ENCODE measurements at regions not wholly inside any gene's neighbourhood (a gene's known extent, or its start where the extent isn't known, plus 50 kb on each side); places are given as distances from the start of the nearest gene placed in this dataset.

GRCh38 chr6:148274809-148275208 lies 67.8 kb upstream of the SASH1 start:
- TF ChIP-seq POLR2A (IDR thresholded peaks at IDR 0.05; ENCODE audit: low read depth, low read length): no peak
- TF ChIP-seq CTCF (conservative IDR thresholded peaks at IDR 0.05; ENCODE audit: low read depth, low read length): no peak
- no peak for TF ChIP-seq ELK1 (IDR thresholded peaks at IDR 0.05; ENCODE audit: borderline replicate concordance, low read depth, low read length)
- no peak for TF ChIP-seq NFE2L2 (IDR thresholded peaks at IDR 0.05; ENCODE audit: low read depth, low read length)
- TF ChIP-seq SMC3 (IDR thresholded peaks at IDR 0.05; ENCODE audit: low read depth, low read length): no peak
- TF ChIP-seq RAD21 (IDR thresholded peaks at IDR 0.05; ENCODE audit: low read length): no peak
- no peak for TF ChIP-seq BHLHE40 (IDR thresholded peaks at IDR 0.05; ENCODE audit: low read depth, low read length)
- no peak for TF ChIP-seq MAFK (IDR thresholded peaks at IDR 0.05; ENCODE audit: low read depth, low read length)
- TF ChIP-seq FOS (IDR thresholded peaks at IDR 0.05; ENCODE audit: low read depth, low read length): no peak
- no peak for TF ChIP-seq MAZ (IDR thresholded peaks at IDR 0.05; ENCODE audit: borderline replicate concordance, low read depth, low read length)

Measured in IMR-90 (cell line).